ENCODE measurements at regions not wholly inside any gene's neighbourhood (a gene's known extent, or its start where the extent isn't known, plus 50 kb on each side); places are given as distances from the start of the nearest gene placed in this dataset.
A peak's percentile ranks its signal among the peaks of the same experiment; 100 is the strongest.

GRCh38 chr3:1805331-1805730 lies 293.3 kb upstream of the CNTN4 start (continued):
- no peak for TF ChIP-seq POU6F1 (CRISPR knock-in tag; IDR thresholded peaks at IDR 0.05; ENCODE audit: borderline replicate concordance, low read depth)
- TF ChIP-seq ZNF8 (CRISPR knock-in tag; IDR thresholded peaks at IDR 0.05) = no peak
- no peak for TF ChIP-seq PPARA (CRISPR knock-in tag; IDR thresholded peaks at IDR 0.05; ENCODE audit: borderline replicate concordance)

- peak; percentile 90 for TF ChIP-seq ZFP30 (CRISPR knock-in tag; IDR thresholded peaks at IDR 0.05)
- TF ChIP-seq ISL1 (CRISPR knock-in tag; IDR thresholded peaks at IDR 0.05) = no peak
- no peak for ATAC-seq
Measured at GRCh38 chr3:1808590-1808989, 290.1 kb upstream of the CNTN4 start.

GRCh38 chr3:1823867-1824266 lies 274.8 kb upstream of the CNTN4 start:
- no peak for ATAC-seq

GRCh38 chr3:1824359-1824758 lies 274.3 kb upstream of the CNTN4 start:
- no peak for ATAC-seq

More at GRCh38 chr3:1823867-1824266, 274.8 kb upstream of the CNTN4 start:
- TF ChIP-seq RARB (CRISPR knock-in tag; IDR thresholded peaks at IDR 0.05) (no peak), SNAI2 (CRISPR knock-in tag; IDR thresholded peaks at IDR 0.05) (no peak), CREB5 (CRISPR knock-in tag; IDR thresholded peaks at IDR 0.05; ENCODE audit: low read depth) (no peak), CSDC2 (CRISPR knock-in tag; IDR thresholded peaks at IDR 0.05) (no peak), BACH2 (CRISPR knock-in tag; IDR thresholded peaks at IDR 0.05; ENCODE audit: borderline replicate concordance) (no peak), ZFP30 (CRISPR knock-in tag; IDR thresholded peaks at IDR 0.05) (no peak), CSRNP3 (CRISPR knock-in tag; IDR thresholded peaks at IDR 0.05) (no peak), POU6F1 (CRISPR knock-in tag; IDR thresholded peaks at IDR 0.05; ENCODE audit: borderline replicate concordance, low read depth) (no peak), PPARA (CRISPR knock-in tag; IDR thresholded peaks at IDR 0.05; ENCODE audit: borderline replicate concordance) (no peak), ZFP3 (CRISPR knock-in tag; IDR thresholded peaks at IDR 0.05) (no peak), ARNTL (CRISPR knock-in tag; IDR thresholded peaks at IDR 0.05; ENCODE audit: borderline replicate concordance, low read depth) (no peak), ZC3H10 (CRISPR knock-in tag; IDR thresholded peaks at IDR 0.05) (no peak), ZNF8 (CRISPR knock-in tag; IDR thresholded peaks at IDR 0.05) (no peak)

GRCh38 chr3:1828519-1828918 lies 270.1 kb upstream of the CNTN4 start:
- ATAC-seq = no peak; the same call in 2 of the 3 replicates
- no peak for TF ChIP-seq ZNF8 (CRISPR knock-in tag; IDR thresholded peaks at IDR 0.05)
- TF ChIP-seq RARB (CRISPR knock-in tag; IDR thresholded peaks at IDR 0.05) = no peak
- peak; percentile 28; the same call in 1 of the 2 replicates for TF ChIP-seq TCF4 (CRISPR knock-in tag; IDR thresholded peaks at IDR 0.05; ENCODE audit: borderline replicate concordance)
- no peak for TF ChIP-seq ZNF70 (CRISPR knock-in tag; IDR thresholded peaks at IDR 0.05)
- no peak for TF ChIP-seq ZFP3 (CRISPR knock-in tag; IDR thresholded peaks at IDR 0.05)
- TF ChIP-seq ESRRG (CRISPR knock-in tag; IDR thresholded peaks at IDR 0.05) = no peak

More at GRCh38 chr3:1824359-1824758, 274.3 kb upstream of the CNTN4 start:
- no peak for TF ChIP-seq PPARA (CRISPR knock-in tag; IDR thresholded peaks at IDR 0.05; ENCODE audit: borderline replicate concordance)
- no peak for TF ChIP-seq BACH2 (CRISPR knock-in tag; IDR thresholded peaks at IDR 0.05; ENCODE audit: borderline replicate concordance)

GRCh38 chr3:1830851-1831250 lies 267.8 kb upstream of the CNTN4 start:
- no peak for ATAC-seq
- no peak for TF ChIP-seq TSHZ2 (CRISPR knock-in tag; IDR thresholded peaks at IDR 0.05)
- no peak for TF ChIP-seq ZC3H10 (CRISPR knock-in tag; IDR thresholded peaks at IDR 0.05)
- no peak for TF ChIP-seq ISL1 (CRISPR knock-in tag; IDR thresholded peaks at IDR 0.05)
- TF ChIP-seq ZFP3 (CRISPR knock-in tag; IDR thresholded peaks at IDR 0.05) = no peak
- TF ChIP-seq SNAI2 (CRISPR knock-in tag; IDR thresholded peaks at IDR 0.05) = no peak
- no peak for TF ChIP-seq CREB5 (CRISPR knock-in tag; IDR thresholded peaks at IDR 0.05; ENCODE audit: low read depth)
- no peak for TF ChIP-seq CSDC2 (CRISPR knock-in tag; IDR thresholded peaks at IDR 0.05)
- no peak for TF ChIP-seq ESRRG (CRISPR knock-in tag; IDR thresholded peaks at IDR 0.05)
- no peak for TF ChIP-seq PPARA (CRISPR knock-in tag; IDR thresholded peaks at IDR 0.05; ENCODE audit: borderline replicate concordance)
- TF ChIP-seq ZNF8 (CRISPR knock-in tag; IDR thresholded peaks at IDR 0.05) = no peak
- TF ChIP-seq POU6F1 (CRISPR knock-in tag; IDR thresholded peaks at IDR 0.05; ENCODE audit: borderline replicate concordance, low read depth) = no peak
- TF ChIP-seq ARNTL (CRISPR knock-in tag; IDR thresholded peaks at IDR 0.05; ENCODE audit: borderline replicate concordance, low read depth) = no peak
- TF ChIP-seq ZNF70 (CRISPR knock-in tag; IDR thresholded peaks at IDR 0.05) = no peak
- TF ChIP-seq BACH2 (CRISPR knock-in tag; IDR thresholded peaks at IDR 0.05; ENCODE audit: borderline replicate concordance) = no peak

Measured in SK-N-SH treated with all-trans-retinoic acid at 6 μM for 48 hours (cell line).